AG04449 (cell line): ENCODE measurements at regions not wholly inside any gene's neighbourhood (a gene's known extent, or its start where the extent isn't known, plus 50 kb on each side); places are given as distances from the start of the nearest gene placed in this dataset.

Source experiments
- CTCF ChIA-PET: fragments of 350-600 bp; formaldehyde crosslinking; extraction: SDS; loops from one replicate; lab custom pipeline; 2021; ENCODE audit warnings: antibody characterized with exemption; lab: Yijun Ruan, JAX
- POLR2A ChIA-PET: fragments of 400-600, 350-600 bp; formaldehyde crosslinking; extraction: SDS; loops from one replicate; lab custom pipeline; 2020; ENCODE audit warnings: antibody characterized with exemption, inconsistent platforms; lab: Yijun Ruan, JAX
- DNase-seq: peaks from one replicate; pipeline ENCODE4 v3.0.0-alpha.2; 2010; ENCODE audit warnings: low read depth, low spot score
- H3K4me3 ChIP-seq: 2 replicates; pipeline ENCODE4 v1.5.1; 2011; ENCODE audit warnings: low read depth, mild to moderate bottlenecking, control low read depth, low read length
- TF ChIP-seq, protein P1 (sequence below): IDR thresholded peaks from one replicate; pipeline ENCODE4 v1.5.1; 2011; ENCODE audit warnings: mild to moderate bottlenecking, moderate library complexity, low read length, control low read depth, inconsistent platforms; ENCODE audit not compliant: insufficient read depth; ENCODE audit errors: missing control alignments

DNA sequence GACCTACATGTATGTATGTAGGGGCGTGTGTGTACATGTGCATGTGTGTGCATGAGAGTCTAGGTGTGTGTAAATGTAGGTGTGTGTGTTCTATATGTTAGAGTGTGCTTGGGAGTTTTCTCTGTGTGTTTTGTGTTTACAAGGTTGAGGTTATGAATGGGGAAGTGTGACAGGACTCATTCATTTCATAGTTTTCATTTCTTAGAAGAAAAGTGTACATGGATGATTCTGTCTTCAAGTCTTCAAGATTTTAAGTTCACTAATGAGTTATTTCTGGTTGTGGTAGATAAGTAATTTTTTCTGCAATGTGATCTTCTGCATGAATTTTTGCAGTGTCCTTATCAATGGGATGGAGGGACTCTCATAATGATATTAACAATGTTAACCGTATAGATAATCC is 118.2 kb upstream of the SLC10A2 start:
- ChIA-PET POLR2A (no interaction called here), CTCF (no interaction called here)
- no peak overlapping the region for H3K4me3 ChIP-seq
- TF ChIP-seq, protein P1, sequence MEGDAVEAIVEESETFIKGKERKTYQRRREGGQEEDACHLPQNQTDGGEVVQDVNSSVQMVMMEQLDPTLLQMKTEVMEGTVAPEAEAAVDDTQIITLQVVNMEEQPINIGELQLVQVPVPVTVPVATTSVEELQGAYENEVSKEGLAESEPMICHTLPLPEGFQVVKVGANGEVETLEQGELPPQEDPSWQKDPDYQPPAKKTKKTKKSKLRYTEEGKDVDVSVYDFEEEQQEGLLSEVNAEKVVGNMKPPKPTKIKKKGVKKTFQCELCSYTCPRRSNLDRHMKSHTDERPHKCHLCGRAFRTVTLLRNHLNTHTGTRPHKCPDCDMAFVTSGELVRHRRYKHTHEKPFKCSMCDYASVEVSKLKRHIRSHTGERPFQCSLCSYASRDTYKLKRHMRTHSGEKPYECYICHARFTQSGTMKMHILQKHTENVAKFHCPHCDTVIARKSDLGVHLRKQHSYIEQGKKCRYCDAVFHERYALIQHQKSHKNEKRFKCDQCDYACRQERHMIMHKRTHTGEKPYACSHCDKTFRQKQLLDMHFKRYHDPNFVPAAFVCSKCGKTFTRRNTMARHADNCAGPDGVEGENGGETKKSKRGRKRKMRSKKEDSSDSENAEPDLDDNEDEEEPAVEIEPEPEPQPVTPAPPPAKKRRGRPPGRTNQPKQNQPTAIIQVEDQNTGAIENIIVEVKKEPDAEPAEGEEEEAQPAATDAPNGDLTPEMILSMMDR: no peak
- DNase-seq: no peak

GRCh38 chr13:103178986-103179943 is 113.0 kb upstream of the SLC10A2 start:
- ChIA-PET CTCF (no interaction called here), POLR2A (no interaction called here)
- DNase-seq: no peak
- TF ChIP-seq, protein P1: no peak
- no peak overlapping the region for H3K4me3 ChIP-seq

- TF ChIP-seq, protein P1: no peak
- DNase-seq: no peak
- no peak overlapping the region for H3K4me3 ChIP-seq
- CTCF ChIA-PET: no interaction called here
- POLR2A ChIA-PET: no interaction called here
Observed at GRCh38 chr13:103174966-103175365, 108.7 kb upstream of the SLC10A2 start.

DNA sequence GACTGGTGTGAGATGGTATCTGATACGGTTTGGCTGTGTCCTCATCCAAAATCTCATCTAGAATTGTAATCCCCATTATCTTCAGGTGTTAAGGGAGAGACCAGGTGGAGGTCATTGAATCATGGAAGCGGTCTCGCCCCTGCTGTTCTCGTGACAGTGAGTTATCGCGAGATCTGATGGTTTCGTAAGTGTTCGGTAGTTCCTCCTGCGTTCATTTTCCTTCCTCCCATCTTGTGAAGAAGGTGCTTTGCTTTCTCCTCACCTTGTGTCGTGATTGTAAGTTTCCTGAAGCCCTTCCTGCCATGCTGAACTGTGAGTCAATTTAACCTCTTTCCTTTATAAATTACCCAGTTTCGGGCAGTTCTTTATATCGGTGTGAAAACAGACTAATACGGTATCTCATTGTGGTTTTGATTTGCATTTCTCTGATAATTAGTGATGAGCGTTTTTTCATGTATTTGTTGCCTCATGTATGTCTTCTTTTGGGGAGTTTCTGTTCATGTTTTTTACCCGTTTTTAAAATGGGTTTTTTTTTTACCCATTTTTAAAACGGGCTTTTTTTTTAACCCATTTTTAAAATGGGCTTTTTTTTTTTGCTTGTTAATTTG is 102.8 kb upstream of the SLC10A2 start:
- ChIA-PET CTCF (no interaction called here), POLR2A (no interaction called here)
- TF ChIP-seq, protein P1: no peak
- no peak overlapping the region for H3K4me3 ChIP-seq
- DNase-seq: no peak

- POLR2A ChIA-PET: no interaction called here
- TF ChIP-seq, protein P1: no peak
- no peak for DNase-seq
- CTCF ChIA-PET: no interaction called here
- no peak overlapping the region for H3K4me3 ChIP-seq
Observed at GRCh38 chr13:103164251-103164650, 98.0 kb upstream of the SLC10A2 start.

- no peak for DNase-seq
- CTCF ChIA-PET: no interaction called here
- TF ChIP-seq, protein P1: no peak
- POLR2A ChIA-PET: no interaction called here
- H3K4me3 ChIP-seq: no peak overlapping the region
Observed at GRCh38 chr13:103161476-103161875, 95.3 kb upstream of the SLC10A2 start.
